CD14-positive monocyte (primary cell): ENCODE measurements at regions not wholly inside any gene's neighbourhood (a gene's known extent, or its start where the extent isn't known, plus 50 kb on each side); places are given as distances from the start of the nearest gene placed in this dataset.

Experiments
- DNase-seq, 3 donors: peaks; one replicate each; pipeline ENCODE4 v3.0.0-alpha.2; 2011 to 2022
- H2AFZ ChIP-seq: 2 replicates; pipeline ENCODE4 v1.6.0; 2012; ENCODE audit warnings: mild to moderate bottlenecking, low read depth, low read length, inconsistent platforms; ENCODE audit not compliant: insufficient read depth, poor library complexity, severe bottlenecking
- H3K27ac ChIP-seq, 2 donors: 1 replicate in 1 of 2; 2 replicates in 1 of 2; pipeline ENCODE4 v1.5.1; 2012 to 2013; ENCODE audit warnings: low read length in 2 of 2, control low read depth in 1 of 2, inconsistent platforms in 1 of 2, low read depth in 1 of 2, mild to moderate bottlenecking in 1 of 2
- H3K27me3 ChIP-seq, 2 donors: one replicate each; pipeline versions ENCODE4 v1.6.0 to v1.6.1; 2011 to 2013; ENCODE audit warnings: low read length in 2 of 2; ENCODE audit not compliant: control insufficient read depth in 2 of 2, insufficient read depth in 2 of 2
- H3K36me3 ChIP-seq, 2 donors: replicated peaks in 1 of 2; 1 replicate in 1 of 2; 2 replicates in 1 of 2; pipeline versions ENCODE4 v1.5.1 to v1.6.1; 2012 to 2013; ENCODE audit warnings: low read length in 2 of 2, control low read depth in 1 of 2, inconsistent platforms in 1 of 2, mild to moderate bottlenecking in 1 of 2; ENCODE audit not compliant: insufficient read depth in 2 of 2, control insufficient read depth in 1 of 2
- H3K4me1 ChIP-seq, 2 donors: 1 replicate in 1 of 2; 2 replicates in 1 of 2; pipeline versions ENCODE4 v1.5.1 to v1.6.1; 2012 to 2013; ENCODE audit warnings: low read length in 2 of 2, control low read depth in 1 of 2, inconsistent platforms in 1 of 2, mild to moderate bottlenecking in 1 of 2, moderate library complexity in 1 of 2; ENCODE audit not compliant: insufficient read depth in 2 of 2, control insufficient read depth in 1 of 2
- H3K4me2 ChIP-seq: replicated peaks from 2 replicates; pipeline ENCODE3; 2012; ENCODE audit warnings: low read length, moderate library complexity, mild to moderate bottlenecking; ENCODE audit not compliant: poor library complexity, severe bottlenecking; ENCODE audit errors: extremely low read depth
- H3K4me3 ChIP-seq, 3 experiments: fragments of 200-600 bp in 1 of 3; sonication (generic) in 1 of 3; replicated peaks in 1 of 3; 1 replicate in 2 of 3; 2 replicates in 1 of 3; pipeline ENCODE4 v1.5.1; 2011 to 2013; ENCODE audit warnings: low read length in 3 of 3, mild to moderate bottlenecking in 3 of 3, control low read depth in 2 of 3, low read depth in 2 of 3, inconsistent platforms in 1 of 3, moderate library complexity in 1 of 3
- H3K79me2 ChIP-seq: 2 replicates; pipeline ENCODE4 v1.6.0; 2012; ENCODE audit warnings: mild to moderate bottlenecking, control low read depth, inconsistent platforms, low read length, moderate library complexity; ENCODE audit not compliant: insufficient read depth
- H3K9ac ChIP-seq: 2 replicates; pipeline ENCODE4 v1.6.0; 2017; ENCODE audit warnings: low read length, mild to moderate bottlenecking; ENCODE audit not compliant: insufficient read depth, poor library complexity, severe bottlenecking
- H3K9me3 ChIP-seq, 2 donors: replicated peaks in 1 of 2; 1 replicate in 1 of 2; 2 replicates in 1 of 2; pipeline versions ENCODE4 v1.5.1 to v1.6.1; 2012 to 2013; ENCODE audit warnings: low read length in 2 of 2, control low read depth in 1 of 2; ENCODE audit not compliant: control insufficient read depth in 1 of 2, insufficient read depth in 1 of 2
- H4K20me1 ChIP-seq: 2 replicates; pipeline ENCODE4 v1.6.0; 2012; ENCODE audit warnings: mild to moderate bottlenecking, low read length, control low read depth, moderate library complexity; ENCODE audit not compliant: insufficient read depth
- H3K27ac Mint-ChIP-seq, 7 donors: one replicate each; pipeline ENCODE4 v1.8.0; 2020; ENCODE audit warnings: mild to moderate bottlenecking in 7 of 7, mixed read lengths in 7 of 7, moderate library complexity in 6 of 7, inconsistent platforms in 2 of 7
- H3K27me3 Mint-ChIP-seq, 3 donors: one replicate each; pipeline ENCODE4 v1.8.0; 2021 to 2022; ENCODE audit warnings: low read depth in 3 of 3, mild to moderate bottlenecking in 3 of 3, mixed read lengths in 3 of 3, moderate library complexity in 3 of 3, inconsistent platforms in 1 of 3
- H3K36me3 Mint-ChIP-seq, 2 donors: one replicate each; pipeline ENCODE4 v1.8.0; 2020; ENCODE audit warnings: mixed read lengths in 2 of 2, inconsistent platforms in 1 of 2, mild to moderate bottlenecking in 1 of 2
- H3K4me1 Mint-ChIP-seq: one replicate; pipeline ENCODE4 v1.8.0; 2020; ENCODE audit warnings: mild to moderate bottlenecking, mixed read lengths
- H3K4me3 Mint-ChIP-seq, 2 donors: one replicate each; pipeline ENCODE4 v1.8.0; 2020; ENCODE audit warnings: mild to moderate bottlenecking in 2 of 2, mixed read lengths in 2 of 2, moderate library complexity in 1 of 2
- H3K9me3 Mint-ChIP-seq, 7 donors: one replicate each; pipeline ENCODE4 v1.8.0; 2020 to 2022; ENCODE audit warnings: mixed read lengths in 7 of 7, mild to moderate bottlenecking in 6 of 7, moderate library complexity in 6 of 7, inconsistent platforms in 2 of 7
- WGBS: methylation state at CpG from one replicate; pipeline ENCODE4 v1.1.5; 2013; ENCODE audit warnings: missing lambda C conversion rate; ENCODE audit not compliant: insufficient coverage; 5-methylcytosine and 5-hydroxymethylcytosine counted together
- intact Hi-C, 2 donors: fragments of 100-400 bp; cut with micrococcal nuclease; formaldehyde crosslinking; loops; one replicate each; pipeline versions ENCODE4 v1.15.0 to v1.15.1; 2023
- TF ChIP-seq, protein P1 (sequence below): fragments of 200-600 bp; IDR thresholded peaks from one replicate; pipeline ENCODE4 v1.8.0; 2022; ENCODE audit warnings: antibody characterized with exemption, mild to moderate bottlenecking

DNA sequence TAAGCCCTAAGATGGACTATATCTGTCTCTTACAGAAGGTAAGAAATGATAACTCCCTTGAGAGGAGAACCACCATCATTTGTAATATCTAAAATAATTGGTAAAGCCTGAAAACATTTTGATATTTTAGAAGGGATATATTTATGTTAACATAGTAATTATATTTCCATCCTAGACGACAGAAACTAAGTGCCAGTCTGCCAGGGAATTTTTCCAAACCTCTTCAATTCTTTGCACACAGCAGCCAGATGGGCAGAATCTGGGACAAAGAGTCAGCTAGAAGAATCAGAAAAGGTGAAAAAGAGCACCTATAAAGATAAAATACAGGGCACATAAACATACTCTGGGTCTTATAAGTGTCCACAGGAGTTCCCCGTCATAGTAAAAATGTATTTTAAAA lies 70.0 kb upstream of the CBLB start:
- Histone ChIP-seq H3K9ac (no peak overlapping the region), H3K4me3 (no peak overlapping the region), H3K36me3 (no peaks in the 10 kb centered on the region), H3K27ac (no peak overlapping the region), H2AFZ (peak overlapping the region; percentile 20), H3K79me2 (no peaks in the 10 kb centered on the region), H3K27me3 (no peaks in the 10 kb centered on the region), H4K20me1 (no peaks in the 10 kb centered on the region), H3K4me1 (no peaks in the 10 kb centered on the region), H3K4me2 (no peak overlapping the region), H3K9me3 (no peaks in the 10 kb centered on the region)
- Mint-ChIP-seq H3K4me3 (no peak overlapping the region), H3K27me3 (no peaks in the 10 kb centered on the region), H3K4me1 (no peaks in the 10 kb centered on the region), H3K27ac (no peak overlapping the region), H3K36me3 (no peaks in the 10 kb centered on the region), H3K9me3 (peaks cover 2 to 11% (median 5%) of the 10 kb centered on the region in 7 donors)
- TF ChIP-seq, protein P1, sequence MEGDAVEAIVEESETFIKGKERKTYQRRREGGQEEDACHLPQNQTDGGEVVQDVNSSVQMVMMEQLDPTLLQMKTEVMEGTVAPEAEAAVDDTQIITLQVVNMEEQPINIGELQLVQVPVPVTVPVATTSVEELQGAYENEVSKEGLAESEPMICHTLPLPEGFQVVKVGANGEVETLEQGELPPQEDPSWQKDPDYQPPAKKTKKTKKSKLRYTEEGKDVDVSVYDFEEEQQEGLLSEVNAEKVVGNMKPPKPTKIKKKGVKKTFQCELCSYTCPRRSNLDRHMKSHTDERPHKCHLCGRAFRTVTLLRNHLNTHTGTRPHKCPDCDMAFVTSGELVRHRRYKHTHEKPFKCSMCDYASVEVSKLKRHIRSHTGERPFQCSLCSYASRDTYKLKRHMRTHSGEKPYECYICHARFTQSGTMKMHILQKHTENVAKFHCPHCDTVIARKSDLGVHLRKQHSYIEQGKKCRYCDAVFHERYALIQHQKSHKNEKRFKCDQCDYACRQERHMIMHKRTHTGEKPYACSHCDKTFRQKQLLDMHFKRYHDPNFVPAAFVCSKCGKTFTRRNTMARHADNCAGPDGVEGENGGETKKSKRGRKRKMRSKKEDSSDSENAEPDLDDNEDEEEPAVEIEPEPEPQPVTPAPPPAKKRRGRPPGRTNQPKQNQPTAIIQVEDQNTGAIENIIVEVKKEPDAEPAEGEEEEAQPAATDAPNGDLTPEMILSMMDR, result no peak
- no peak for DNase-seq
- WGBS, result no CpG with 5 or more reads among the region's 2 CpGs
- intact Hi-C loops, result no loop called here

DNA sequence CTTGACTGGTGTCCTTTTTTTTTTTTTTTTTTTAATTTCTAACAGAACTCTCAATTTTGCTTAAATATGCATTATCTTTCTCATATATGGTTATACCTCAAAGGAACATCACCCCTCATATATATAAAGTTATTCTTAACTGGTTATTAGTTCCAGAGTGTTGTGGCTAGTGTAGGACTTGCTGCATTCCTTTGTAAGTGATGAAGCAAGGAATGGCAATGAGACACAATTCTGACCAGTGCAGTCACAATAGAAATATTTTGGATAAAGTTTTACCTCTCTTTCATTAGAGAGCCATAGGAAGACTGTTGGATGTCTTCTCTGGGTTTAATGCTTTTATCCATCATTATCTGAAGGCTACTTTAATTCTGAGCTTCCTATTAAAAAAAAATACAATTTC lies 75.5 kb upstream of the CBLB start:
- no peak overlapping the region for H3K27ac Mint-ChIP-seq
- DNase-seq, result no peak
- Histone ChIP-seq H3K4me3 (no peak overlapping the region), H3K4me2 (no peak overlapping the region), H3K27me3 (no peaks in the 10 kb centered on the region), H2AFZ (no peak overlapping the region), H3K27ac (no peak overlapping the region), H3K36me3 (no peaks in the 10 kb centered on the region), H3K9me3 (no peaks in the 10 kb centered on the region), H3K9ac (no peak overlapping the region), H3K79me2 (no peaks in the 10 kb centered on the region), H4K20me1 (no peaks in the 10 kb centered on the region), H3K4me1 (no peaks in the 10 kb centered on the region)
- H3K4me1 Mint-ChIP-seq, result no peaks in the 10 kb centered on the region
- intact Hi-C loops, result no loop called here
- no peaks in the 10 kb centered on the region for H3K27me3 Mint-ChIP-seq
- peaks cover 0 to 11% (median 5%) of the 10 kb centered on the region in 7 donors for H3K9me3 Mint-ChIP-seq
- H3K36me3 Mint-ChIP-seq, result no peaks in the 10 kb centered on the region
- TF ChIP-seq, protein P1, result no peak
- H3K4me3 Mint-ChIP-seq, result no peak overlapping the region
